ENCODE measurements at regions not wholly inside any gene's neighbourhood (a gene's known extent, or its start where the extent isn't known, plus 50 kb on each side); places are given as distances from the start of the nearest gene placed in this dataset.

- no peak for TF ChIP-seq CTCF (conservative IDR thresholded peaks at IDR 0.05 in 1 of 2, IDR thresholded peaks at IDR 0.05 in 1 of 2; ENCODE audit: extremely low read depth in 1 of 2, insufficient read depth in 1 of 2, low read depth in 1 of 2, low read length in 2 of 2)
- TF ChIP-seq EZH2 (IDR thresholded peaks at IDR 0.05; ENCODE audit: borderline replicate concordance, low read length) = no peak
Measured at GRCh38 chr3:25287291-25287884, 140.7 kb upstream of the RARB start.

All from mammary epithelial cell (primary cell).